Lower leg skin (tissue), 4 donors: ENCODE measurements at regions not wholly inside any gene's neighbourhood (a gene's known extent, or its start where the extent isn't known, plus 50 kb on each side); places are given as distances from the start of the nearest gene placed in this dataset.

Experiments
- DNase-seq, 2 donors: peaks; one replicate each; pipeline ENCODE4 v3.0.0-alpha.2; 2019; ENCODE audit warnings: low spot score in 2 of 2
- H3K4me3 ChIP-seq: fragments of 200-600 bp; sonication (generic); 2 replicates; pipeline ENCODE4 v1.5.1; 2017; ENCODE audit warnings: mild to moderate bottlenecking, low read depth; ENCODE audit not compliant: poor library complexity, severe bottlenecking
- POLR2A ChIP-seq, 2 donors: fragments of 450-650 bp; IDR thresholded peaks; one replicate each; pipeline ENCODE4 v1.6.1; 2016 to 2017; ENCODE audit warnings: antibody characterized with exemption in 2 of 2, mild to moderate bottlenecking in 1 of 2, moderate library complexity in 1 of 2
- WGBS, 2 donors: methylation state at CpG; one replicate each; pipeline ENCODE4 v1.1.5; 2018; 5-methylcytosine and 5-hydroxymethylcytosine counted together
- intact Hi-C: fragments of 100-400 bp; cut with DNase I; formaldehyde crosslinking; loops from one replicate; pipeline ENCODE4 v1.15.0; 2023; ENCODE audit warnings: low total_unique reads
- TF ChIP-seq, protein P1 (sequence below), 3 donors: fragments of 450-650 bp; IDR thresholded peaks; one replicate each; pipeline ENCODE4 v1.5.1; 2016; ENCODE audit warnings: antibody characterized with exemption in 3 of 3, mild to moderate bottlenecking in 3 of 3, moderate library complexity in 2 of 3

DNA sequence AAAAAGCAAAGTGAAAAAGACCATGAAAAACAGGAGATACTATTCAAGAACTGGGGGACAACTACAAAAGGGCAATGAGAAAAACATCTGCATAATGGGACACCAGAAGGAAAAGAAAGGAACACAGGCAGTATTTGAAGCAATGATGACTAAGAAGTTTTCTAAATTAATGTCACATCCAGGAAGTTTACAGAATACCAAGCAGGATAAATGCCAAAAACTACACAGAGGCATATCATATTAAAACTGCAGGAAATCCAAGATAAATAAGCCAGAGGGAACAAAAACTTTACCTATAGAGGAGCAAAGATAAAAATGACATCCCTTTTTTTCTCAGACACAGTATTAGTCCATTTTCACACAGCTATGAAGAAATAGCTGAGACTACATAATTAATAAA, 193.0 kb downstream of the ERMARD start:
- H3K4me3 ChIP-seq, result no peak overlapping the region
- DNase-seq, result no peak
- TF ChIP-seq POLR2A (IDR thresholded peaks at IDR 0.05), result no peak
- TF ChIP-seq, protein P1, sequence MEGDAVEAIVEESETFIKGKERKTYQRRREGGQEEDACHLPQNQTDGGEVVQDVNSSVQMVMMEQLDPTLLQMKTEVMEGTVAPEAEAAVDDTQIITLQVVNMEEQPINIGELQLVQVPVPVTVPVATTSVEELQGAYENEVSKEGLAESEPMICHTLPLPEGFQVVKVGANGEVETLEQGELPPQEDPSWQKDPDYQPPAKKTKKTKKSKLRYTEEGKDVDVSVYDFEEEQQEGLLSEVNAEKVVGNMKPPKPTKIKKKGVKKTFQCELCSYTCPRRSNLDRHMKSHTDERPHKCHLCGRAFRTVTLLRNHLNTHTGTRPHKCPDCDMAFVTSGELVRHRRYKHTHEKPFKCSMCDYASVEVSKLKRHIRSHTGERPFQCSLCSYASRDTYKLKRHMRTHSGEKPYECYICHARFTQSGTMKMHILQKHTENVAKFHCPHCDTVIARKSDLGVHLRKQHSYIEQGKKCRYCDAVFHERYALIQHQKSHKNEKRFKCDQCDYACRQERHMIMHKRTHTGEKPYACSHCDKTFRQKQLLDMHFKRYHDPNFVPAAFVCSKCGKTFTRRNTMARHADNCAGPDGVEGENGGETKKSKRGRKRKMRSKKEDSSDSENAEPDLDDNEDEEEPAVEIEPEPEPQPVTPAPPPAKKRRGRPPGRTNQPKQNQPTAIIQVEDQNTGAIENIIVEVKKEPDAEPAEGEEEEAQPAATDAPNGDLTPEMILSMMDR (IDR thresholded peaks at IDR 0.05), result no peak
- intact Hi-C loops, result no loop called here

DNA sequence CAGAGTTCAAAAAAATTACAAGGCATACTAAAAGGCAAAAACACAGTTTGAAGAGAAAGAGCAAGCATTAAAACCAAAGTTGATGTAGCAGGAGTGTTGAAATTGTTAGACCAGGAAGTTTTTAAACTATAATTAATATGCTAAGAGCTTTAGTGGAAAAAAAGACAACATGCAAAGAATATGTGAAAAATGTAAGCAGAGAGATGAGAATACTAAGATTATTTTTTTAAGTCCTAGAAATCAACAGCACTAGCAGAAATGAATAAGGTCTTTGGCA, 192.6 kb downstream of the ERMARD start:
- no peak for TF ChIP-seq POLR2A (IDR thresholded peaks at IDR 0.05)
- TF ChIP-seq, protein P1 (IDR thresholded peaks at IDR 0.05), result no peak
- intact Hi-C loops, result no loop called here
- no peak overlapping the region for H3K4me3 ChIP-seq
- no peak for DNase-seq

DNA sequence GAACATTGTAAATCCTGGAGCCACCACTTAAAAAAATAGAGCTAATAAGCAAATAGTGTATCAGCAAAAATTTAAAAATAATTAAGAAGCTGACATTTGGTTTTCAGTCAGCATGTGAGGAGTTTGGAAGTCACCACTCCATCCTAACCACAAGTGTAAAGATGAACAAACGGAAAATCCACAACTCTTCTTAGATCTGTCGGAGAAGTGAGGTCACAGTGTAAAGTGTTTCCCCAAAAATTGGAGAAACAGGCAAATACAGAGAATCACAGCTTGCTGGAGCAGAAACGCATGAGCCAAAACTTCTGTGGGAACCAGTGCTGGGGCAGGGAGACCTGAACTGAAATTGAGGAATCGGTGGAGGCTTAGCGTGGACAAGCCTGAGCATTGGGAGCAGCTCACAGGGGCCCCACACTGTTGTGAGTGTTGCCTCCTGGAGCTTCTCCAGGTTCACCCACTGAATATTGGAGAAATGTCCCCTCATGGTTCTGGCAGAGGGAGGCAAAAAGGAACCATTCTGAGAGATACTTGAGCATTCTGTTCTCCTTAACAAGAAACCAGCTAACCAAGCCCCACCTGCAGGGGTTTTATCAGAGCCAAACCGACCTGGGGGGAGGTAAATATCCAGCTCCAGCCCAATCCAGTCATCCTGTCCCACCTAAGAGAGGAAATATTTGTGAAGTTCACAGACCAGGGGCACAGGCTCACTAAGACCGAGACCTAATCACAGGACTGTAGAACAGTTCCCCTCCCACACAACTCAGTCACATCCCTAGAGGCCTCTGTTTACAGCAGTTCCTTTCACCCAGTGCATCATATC, 192.0 kb downstream of the ERMARD start:
- H3K4me3 ChIP-seq, result no peak overlapping the region
- no peak for DNase-seq
- TF ChIP-seq, protein P1 (IDR thresholded peaks at IDR 0.05), result no peak
- no peak for TF ChIP-seq POLR2A (IDR thresholded peaks at IDR 0.05)
- 66 to 74% methylated on average over 7 of the region's 7 CpGs for WGBS, 2 donors
- intact Hi-C loops, result no loop called here

DNA sequence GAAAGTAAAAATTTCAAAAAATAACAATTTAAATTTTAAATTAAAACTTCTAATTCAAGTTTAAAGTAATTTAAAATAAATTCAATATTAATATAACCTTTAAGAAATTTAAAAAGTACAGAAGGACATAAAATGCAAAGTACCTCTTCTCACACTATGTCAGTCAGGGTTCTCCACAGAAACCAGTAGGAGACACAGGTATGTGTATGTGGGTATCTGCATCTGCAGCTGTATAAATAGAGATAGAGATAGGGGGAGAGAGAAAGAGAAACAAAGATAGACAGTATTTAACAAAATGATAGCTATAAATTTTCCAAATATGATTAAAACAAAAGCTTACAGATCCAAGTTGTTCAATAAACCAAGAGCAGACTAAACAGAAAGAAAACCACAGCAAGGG, 190.8 kb downstream of the ERMARD start:
- no peak for DNase-seq
- intact Hi-C loops, result no loop called here
- TF ChIP-seq, protein P1 (IDR thresholded peaks at IDR 0.05), result no peak
- no peak for TF ChIP-seq POLR2A (IDR thresholded peaks at IDR 0.05)
- no peak overlapping the region for H3K4me3 ChIP-seq

DNA sequence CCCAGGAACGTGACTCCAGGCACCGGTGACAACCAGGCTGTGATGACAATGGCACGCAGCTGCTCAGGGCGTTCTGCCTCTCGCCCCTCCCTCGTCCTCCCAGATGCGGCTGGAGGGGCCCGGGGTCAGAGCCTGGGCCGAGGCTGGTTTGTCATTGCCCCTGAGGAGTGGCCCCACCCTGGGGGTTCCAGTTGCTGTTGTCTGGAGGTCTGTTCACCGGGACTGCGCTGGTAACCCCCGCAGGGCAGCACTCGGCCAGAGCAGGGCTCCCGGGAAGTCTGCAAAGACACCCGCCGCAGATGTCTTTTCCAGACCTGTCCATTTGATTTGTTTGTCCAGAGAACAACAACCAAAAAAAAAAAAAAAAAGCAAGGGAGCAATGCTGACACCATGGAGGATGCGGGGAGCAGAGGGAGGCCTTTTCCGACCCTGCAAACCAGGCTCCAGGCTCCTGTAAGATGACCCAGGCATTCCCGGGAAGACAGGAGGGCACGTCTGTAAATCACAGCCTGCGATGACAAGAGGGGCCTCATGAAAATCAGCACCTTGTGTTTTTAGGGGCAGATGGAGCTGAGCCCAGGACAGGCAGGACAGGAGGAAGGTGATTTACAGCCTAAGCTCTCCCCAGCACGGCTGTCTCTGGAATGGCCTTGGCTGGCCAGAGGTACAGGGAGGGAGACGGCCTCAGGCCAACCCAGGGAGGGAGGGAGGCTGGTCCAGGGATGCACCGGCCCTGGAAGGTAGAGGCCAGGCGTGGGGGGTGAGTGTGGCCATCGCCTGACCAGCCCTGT, 189.3 kb downstream of the ERMARD start:
- intact Hi-C loops, result no loop called here
- DNase-seq, result no peak
- 81 to 88% methylated on average over 24 to 26 of the region's 26 CpGs for WGBS, 2 donors
- H3K4me3 ChIP-seq, result no peak overlapping the region
- no peak for TF ChIP-seq POLR2A (IDR thresholded peaks at IDR 0.05)
- TF ChIP-seq, protein P1 (IDR thresholded peaks at IDR 0.05), result no peak
